Retinal pigment epithelial cell (primary cell): ENCODE measurements at regions not wholly inside any gene's neighbourhood (a gene's known extent, or its start where the extent isn't known, plus 50 kb on each side); places are given as distances from the start of the nearest gene placed in this dataset.

ENCODE experiments used
- DNase-seq: peaks from one replicate; pipeline ENCODE4 v3.0.0-alpha.2; 2010; ENCODE audit warnings: low read depth
- H3K4me3 ChIP-seq: 2 replicates; pipeline ENCODE4 v1.5.1; 2011; ENCODE audit warnings: mild to moderate bottlenecking, low read length, control low read depth, moderate library complexity
- TF ChIP-seq, protein P1 (sequence below): conservative IDR thresholded peaks from 2 replicates; pipeline ENCODE4 v1.5.1; 2011; ENCODE audit warnings: low read depth, low read length, control low read depth, inconsistent platforms

DNA sequence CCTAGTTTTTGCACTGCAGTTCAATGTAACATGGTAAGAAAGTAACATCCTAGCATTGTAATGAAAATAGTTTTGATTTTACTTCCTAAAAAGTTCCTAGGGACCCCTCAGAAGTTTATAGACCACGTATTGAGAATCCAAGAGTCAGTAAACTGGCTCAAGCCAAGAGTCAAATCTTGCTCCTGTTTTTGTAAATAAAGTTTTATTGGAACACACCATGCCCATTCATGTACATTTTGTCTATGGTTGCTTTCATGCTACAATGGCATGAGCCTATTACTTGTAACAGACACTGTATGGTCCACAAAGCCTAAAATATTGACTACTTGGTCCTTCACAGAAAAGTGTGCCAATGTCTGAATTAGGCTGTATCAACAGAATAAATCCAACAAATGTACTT lies 301.0 kb downstream of the LMO4 start:
- TF ChIP-seq, protein P1, sequence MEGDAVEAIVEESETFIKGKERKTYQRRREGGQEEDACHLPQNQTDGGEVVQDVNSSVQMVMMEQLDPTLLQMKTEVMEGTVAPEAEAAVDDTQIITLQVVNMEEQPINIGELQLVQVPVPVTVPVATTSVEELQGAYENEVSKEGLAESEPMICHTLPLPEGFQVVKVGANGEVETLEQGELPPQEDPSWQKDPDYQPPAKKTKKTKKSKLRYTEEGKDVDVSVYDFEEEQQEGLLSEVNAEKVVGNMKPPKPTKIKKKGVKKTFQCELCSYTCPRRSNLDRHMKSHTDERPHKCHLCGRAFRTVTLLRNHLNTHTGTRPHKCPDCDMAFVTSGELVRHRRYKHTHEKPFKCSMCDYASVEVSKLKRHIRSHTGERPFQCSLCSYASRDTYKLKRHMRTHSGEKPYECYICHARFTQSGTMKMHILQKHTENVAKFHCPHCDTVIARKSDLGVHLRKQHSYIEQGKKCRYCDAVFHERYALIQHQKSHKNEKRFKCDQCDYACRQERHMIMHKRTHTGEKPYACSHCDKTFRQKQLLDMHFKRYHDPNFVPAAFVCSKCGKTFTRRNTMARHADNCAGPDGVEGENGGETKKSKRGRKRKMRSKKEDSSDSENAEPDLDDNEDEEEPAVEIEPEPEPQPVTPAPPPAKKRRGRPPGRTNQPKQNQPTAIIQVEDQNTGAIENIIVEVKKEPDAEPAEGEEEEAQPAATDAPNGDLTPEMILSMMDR = no peak
- no peak overlapping the region for H3K4me3 ChIP-seq
- DNase-seq = no peak

DNA sequence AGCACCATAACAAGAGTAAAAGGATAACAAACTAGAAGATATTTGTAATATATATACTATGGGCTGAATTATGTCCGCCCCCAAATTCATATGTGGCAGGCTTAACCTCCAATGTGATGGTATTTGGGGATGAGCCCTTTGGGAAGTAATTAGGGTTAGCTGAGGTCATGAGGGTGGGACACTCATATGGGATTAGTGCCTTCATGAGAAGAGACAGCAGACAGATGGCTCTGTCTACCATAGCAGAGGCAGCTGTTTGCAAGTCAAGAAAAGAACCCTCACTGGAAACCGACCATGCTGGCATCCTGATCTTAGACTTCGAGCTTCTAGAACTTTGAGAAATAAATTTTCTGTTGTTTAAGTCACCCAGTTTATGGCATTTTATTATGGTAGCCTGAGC lies 303.6 kb downstream of the LMO4 start:
- no peak for DNase-seq
- TF ChIP-seq, protein P1 = no peak
- no peak overlapping the region for H3K4me3 ChIP-seq

DNA sequence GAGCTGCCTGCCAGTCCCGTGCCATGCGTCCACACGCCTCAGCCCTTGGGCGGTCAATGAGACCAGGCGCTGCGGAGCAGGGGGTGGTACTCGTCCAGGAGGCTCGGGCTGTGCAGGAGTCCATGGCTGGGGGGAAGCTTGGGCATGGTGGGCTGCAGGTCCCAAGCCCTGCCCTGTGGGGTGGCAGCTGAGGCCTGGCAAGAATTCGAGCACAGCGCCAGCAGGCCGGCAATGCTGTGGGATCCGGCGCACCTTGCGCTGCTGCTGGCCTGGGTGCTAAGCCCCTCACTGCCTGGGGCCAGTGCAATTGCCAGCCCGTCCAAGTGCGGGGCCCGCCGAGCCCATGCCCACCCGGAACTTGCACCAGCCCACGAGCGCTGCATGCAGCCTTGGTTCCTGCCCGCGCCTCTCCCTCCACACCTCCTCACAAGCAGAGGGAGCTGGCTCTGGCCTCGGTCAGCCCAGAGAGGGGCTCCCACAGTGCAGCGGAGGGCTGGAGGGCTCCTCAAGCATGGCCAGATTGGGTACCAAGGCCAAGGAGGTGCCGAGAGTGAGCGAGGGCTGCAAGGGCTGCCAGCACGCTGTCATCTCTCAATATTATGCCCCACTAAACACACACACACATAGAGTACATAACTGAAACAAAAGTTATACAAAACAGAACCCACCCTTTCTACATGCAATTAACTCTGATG lies 307.7 kb downstream of the LMO4 start:
- DNase-seq = no peak
- H3K4me3 ChIP-seq = no peak overlapping the region
- TF ChIP-seq, protein P1 = no peak

DNA sequence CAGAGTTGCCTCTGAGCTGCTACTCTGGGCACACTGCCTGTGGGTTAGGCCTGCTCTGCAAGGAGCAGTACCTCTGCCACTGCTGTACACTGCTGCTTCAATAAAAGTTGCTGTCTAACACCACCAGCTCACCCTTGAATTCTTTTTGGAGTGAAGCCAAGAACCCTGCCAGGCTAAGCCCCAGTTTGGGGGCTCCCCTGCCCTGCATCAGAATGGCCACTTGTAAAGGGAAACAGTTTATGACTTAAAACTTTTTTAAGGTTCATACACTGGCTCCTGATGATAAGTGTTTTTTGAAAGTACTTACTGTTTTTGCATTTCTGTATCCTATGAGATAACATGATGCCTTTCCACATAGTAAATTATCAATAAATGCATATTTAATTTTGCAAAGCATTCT lies 310.0 kb downstream of the LMO4 start:
- DNase-seq = no peak
- no peak overlapping the region for H3K4me3 ChIP-seq
- TF ChIP-seq, protein P1 = no peak

DNA sequence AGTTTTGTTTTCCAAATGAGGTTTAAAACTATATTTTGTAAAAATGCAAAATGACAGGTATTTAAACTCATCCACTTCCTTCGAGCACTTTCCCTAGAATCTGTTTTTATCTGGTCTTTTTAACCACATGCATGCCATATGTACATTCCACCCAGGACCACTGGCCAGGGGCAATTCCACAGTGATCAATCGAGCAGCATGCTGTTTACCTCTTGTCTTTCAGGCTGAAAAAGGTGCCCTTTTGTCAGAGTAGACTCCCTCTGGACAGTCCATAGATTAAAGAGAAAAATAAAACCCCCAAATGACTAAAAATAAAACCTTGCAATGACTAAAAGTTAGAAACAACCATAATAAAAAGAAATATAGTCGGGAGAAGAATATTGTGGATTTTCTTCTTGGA lies 313.3 kb downstream of the LMO4 start:
- no peak overlapping the region for H3K4me3 ChIP-seq
- no peak for DNase-seq
- TF ChIP-seq, protein P1 = no peak

DNA sequence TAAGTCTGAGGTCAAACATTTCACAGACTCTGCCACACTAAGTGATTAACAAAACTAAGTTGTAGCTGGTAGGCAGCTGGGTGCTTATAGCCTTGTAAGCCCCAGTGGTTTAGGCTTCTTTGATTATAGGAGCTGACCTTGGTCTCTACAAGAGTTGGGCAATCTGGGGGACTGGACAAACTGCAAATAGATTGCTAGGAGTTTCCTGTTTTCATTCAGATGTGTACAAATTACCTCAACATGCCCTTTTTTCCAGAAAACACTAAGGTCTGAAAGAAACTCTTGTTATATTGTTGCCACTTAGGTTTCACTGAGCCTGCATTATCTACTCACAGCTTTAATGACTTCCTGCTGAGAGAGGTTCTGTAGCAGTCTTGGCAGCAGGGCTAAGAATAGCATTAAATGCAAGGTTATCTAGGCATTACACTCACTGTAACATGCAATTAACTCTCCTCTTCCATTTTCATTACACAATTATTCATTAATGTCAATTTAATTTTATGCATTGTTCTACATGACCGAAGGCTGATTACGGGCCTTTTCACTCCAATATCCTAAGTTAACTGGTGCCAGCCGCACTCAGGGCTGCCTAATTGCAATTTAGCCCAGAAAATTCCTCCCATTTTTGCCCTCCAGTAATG lies 314.0 kb downstream of the LMO4 start:
- DNase-seq = peak; percentile 71
- TF ChIP-seq, protein P1 = no peak
- H3K4me3 ChIP-seq = no peak overlapping the region

DNA sequence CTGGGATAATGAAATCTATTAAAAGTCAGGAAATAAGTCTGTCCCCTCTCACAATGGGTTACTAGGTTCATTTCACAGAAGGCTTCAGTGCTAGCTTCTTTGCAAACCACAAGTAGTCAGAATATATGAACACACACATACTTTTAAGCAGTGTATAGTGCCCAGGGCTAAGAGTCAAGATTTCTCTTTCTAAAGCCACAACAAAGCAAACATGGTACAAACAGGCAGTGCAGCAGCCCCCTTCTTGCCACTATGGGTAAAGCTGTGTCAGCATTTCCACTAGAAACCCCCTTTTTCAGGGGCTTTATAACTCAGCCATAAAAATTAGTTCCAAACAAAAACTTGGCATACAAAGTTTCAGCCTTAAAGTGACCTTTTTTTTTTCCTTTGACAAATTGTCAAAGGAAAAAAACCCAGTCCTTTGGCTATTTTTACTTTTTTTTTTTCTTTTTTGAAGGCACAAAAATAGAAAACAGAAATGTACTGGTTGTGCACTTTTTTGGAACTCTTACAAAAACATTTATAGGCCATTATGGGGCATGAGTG lies 315.4 kb downstream of the LMO4 start:
- DNase-seq = no peak

More for the DNA sequence above, 315.4 kb downstream of the LMO4 start:
- H3K4me3 ChIP-seq = no peak overlapping the region
- TF ChIP-seq, protein P1 = no peak
